ENCODE measurements at regions not wholly inside any gene's neighbourhood (a gene's known extent, or its start where the extent isn't known, plus 50 kb on each side); places are given as distances from the start of the nearest gene placed in this dataset.

- H3K4me3 ChIP-seq (ENCODE audit: low read depth, low read length), result no peak overlapping the region
- no peak overlapping the region for H3K27ac ChIP-seq
- TF ChIP-seq CTCF (IDR thresholded peaks at IDR 0.05; ENCODE audit: low read depth, low read length), result no peak
- H3K36me3 ChIP-seq, result no peaks in the 10 kb centered on the region
- no peaks in the 10 kb centered on the region for H3K27me3 ChIP-seq (ENCODE audit: insufficient read depth, low read depth, severe bottlenecking)
- DNase-seq, result no peak
- H3K9me3 ChIP-seq (ENCODE audit: severe bottlenecking), result no peaks in the 10 kb centered on the region
Observed at GRCh38 chr15:35308802-35309201, 223.7 kb upstream of the NANOGP8 start.

DNA sequence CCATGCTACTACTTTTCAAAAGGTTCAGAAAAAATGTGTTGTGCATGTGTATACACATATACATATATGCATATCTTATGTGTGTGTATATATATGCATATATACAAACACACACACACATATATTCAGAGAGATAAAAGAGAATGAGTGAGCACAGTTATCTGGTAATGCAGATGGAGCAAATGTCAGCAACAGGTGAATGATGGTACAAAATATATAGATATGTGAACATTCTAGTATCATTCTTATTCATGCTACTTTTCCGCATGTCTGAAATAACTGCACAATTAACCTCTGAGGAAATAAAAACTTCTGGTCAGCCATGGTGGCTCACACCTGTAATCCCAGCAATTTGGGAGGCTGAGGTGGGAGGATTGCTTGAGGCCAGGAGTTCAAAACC, 222.6 kb upstream of the NANOGP8 start:
- no peak for DNase-seq
- H3K27ac ChIP-seq, result no peak overlapping the region
- TF ChIP-seq CTCF (IDR thresholded peaks at IDR 0.05; ENCODE audit: low read depth, low read length), result no peak
- H3K36me3 ChIP-seq, result no peaks in the 10 kb centered on the region
- no peak overlapping the region for H3K4me3 ChIP-seq (ENCODE audit: low read depth, low read length)
- H3K27me3 ChIP-seq (ENCODE audit: insufficient read depth, low read depth, severe bottlenecking), result no peaks in the 10 kb centered on the region
- no peaks in the 10 kb centered on the region for H3K9me3 ChIP-seq (ENCODE audit: severe bottlenecking)

- Histone ChIP-seq H3K27me3 (ENCODE audit: insufficient read depth, low read depth, severe bottlenecking) (no peaks in the 10 kb centered on the region), H3K9me3 (ENCODE audit: severe bottlenecking) (no peaks in the 10 kb centered on the region), H3K27ac (no peak overlapping the region), H3K36me3 (no peaks in the 10 kb centered on the region), H3K4me3 (ENCODE audit: low read depth, low read length) (no peak overlapping the region)
- TF ChIP-seq CTCF (IDR thresholded peaks at IDR 0.05; ENCODE audit: low read depth, low read length), result no peak
- DNase-seq, result no peak
Observed at GRCh38 chr15:35307026-35307425, 221.9 kb upstream of the NANOGP8 start.

DNA sequence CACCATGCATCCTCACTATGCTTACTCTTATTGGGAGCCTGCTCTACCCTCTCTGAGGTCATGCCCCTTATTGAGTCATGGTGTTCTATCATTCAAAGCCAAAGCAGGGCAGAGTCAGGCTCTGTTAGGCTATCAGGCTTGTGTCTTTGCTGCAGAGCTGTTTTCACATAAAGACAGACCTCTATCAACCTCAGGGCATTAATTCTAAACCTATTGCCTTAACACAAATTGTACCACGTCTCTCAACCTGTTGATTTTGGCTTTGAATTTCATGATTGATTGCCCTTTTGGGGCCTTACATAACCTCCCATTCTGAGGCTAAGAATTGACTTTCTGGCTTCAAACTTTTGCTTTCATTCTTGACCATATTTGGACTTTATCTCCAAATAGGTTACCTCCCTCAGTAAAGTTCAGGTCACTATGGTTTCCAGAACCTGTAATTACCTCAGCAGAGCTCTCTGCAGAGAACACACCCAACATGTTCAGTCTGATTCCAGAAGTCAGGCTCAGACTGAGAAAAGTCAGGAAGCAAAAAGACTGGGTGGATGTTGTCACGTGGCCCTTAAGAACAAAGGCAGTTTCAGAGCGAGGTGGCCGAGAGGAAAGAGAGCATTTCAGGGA, 221.4 kb upstream of the NANOGP8 start:
- Histone ChIP-seq H3K36me3 (no peaks in the 10 kb centered on the region), H3K27me3 (ENCODE audit: insufficient read depth, low read depth, severe bottlenecking) (no peaks in the 10 kb centered on the region), H3K9me3 (ENCODE audit: severe bottlenecking) (no peaks in the 10 kb centered on the region), H3K27ac (no peak overlapping the region), H3K4me3 (ENCODE audit: low read depth, low read length) (no peak overlapping the region)
- TF ChIP-seq CTCF (IDR thresholded peaks at IDR 0.05; ENCODE audit: low read depth, low read length), result no peak
- no peak for DNase-seq

DNA sequence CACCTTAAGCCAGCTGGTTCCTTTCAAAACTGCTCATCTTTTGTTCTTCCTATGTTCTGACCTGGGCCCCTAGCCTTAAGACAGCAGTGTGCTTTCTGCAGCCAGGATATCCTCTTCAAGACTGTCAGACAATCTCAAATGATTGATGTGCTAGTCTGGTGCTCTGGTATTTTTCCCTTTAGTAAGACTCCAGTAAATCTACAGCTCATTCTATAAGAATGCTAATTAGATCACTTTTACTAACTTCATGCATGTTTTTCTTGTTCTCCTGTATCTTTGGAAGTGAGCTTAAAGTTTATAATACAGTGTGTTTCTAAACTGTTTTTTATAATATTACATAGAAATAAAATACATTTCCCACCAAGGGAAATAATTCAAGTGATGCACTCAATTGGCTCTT, 220.9 kb upstream of the NANOGP8 start:
- DNase-seq, result no peak
- Histone ChIP-seq H3K9me3 (ENCODE audit: severe bottlenecking) (no peaks in the 10 kb centered on the region), H3K4me3 (ENCODE audit: low read depth, low read length) (no peak overlapping the region), H3K27ac (no peak overlapping the region), H3K36me3 (no peaks in the 10 kb centered on the region), H3K27me3 (ENCODE audit: insufficient read depth, low read depth, severe bottlenecking) (no peaks in the 10 kb centered on the region)
- no peak for TF ChIP-seq CTCF (IDR thresholded peaks at IDR 0.05; ENCODE audit: low read depth, low read length)

GRCh38 chr15:35305031-35305550, 220.0 kb upstream of the NANOGP8 start:
- no peak overlapping the region for H3K27ac ChIP-seq
- H3K27me3 ChIP-seq (ENCODE audit: insufficient read depth, low read depth, severe bottlenecking), result no peaks in the 10 kb centered on the region
- H3K36me3 ChIP-seq, result no peaks in the 10 kb centered on the region
- DNase-seq, result no peak
- TF ChIP-seq CTCF (IDR thresholded peaks at IDR 0.05; ENCODE audit: low read depth, low read length), result no peak
- H3K9me3 ChIP-seq (ENCODE audit: severe bottlenecking), result no peaks in the 10 kb centered on the region
- no peak overlapping the region for H3K4me3 ChIP-seq (ENCODE audit: low read depth, low read length)

Data from WERI-Rb-1 (cell line).